Stimulated activated CD8-positive, alpha-beta memory T cell treated with anti-CD3 and anti-CD28 coated beads, Interleukin-7, amount 100 ng/mL, for 48 hours (primary cell): ENCODE measurements at regions not wholly inside any gene's neighbourhood (a gene's known extent, or its start where the extent isn't known, plus 50 kb on each side); places are given as distances from the start of the nearest gene placed in this dataset.
A peak's percentile ranks its signal among the peaks of the same experiment; 100 is the strongest.
"Not testable (repeated sequence)": the region's sequence is repeated elsewhere in the genome, so short reads cannot be mapped to it uniquely, and the experiment has no call there.

Experiments used
- DNase-seq, 2 donors: peaks; one replicate each; pipeline ENCODE4 v3.0.0-alpha.2; 2020; ENCODE audit warnings: low read depth in 1 of 2; ENCODE audit errors: extremely low read depth in 1 of 2

DNA sequence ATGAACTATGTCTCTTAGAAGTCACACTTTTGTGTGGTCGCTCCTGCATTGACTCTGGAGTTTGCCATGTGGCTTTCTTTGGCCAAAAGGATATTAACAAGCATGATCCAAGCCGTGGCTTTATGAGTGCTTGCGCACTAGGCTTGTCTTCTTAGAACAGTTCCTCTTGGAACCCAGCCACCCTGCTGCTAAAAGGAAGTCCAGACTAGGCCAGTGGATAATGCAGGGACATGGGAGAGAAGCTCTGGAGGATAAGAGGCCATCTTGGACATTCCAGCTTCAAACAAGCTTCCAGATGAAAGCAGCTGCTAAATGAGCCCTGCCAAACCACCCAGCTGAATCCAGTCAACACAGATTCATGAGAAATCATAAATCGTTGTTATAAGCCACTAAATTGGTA lies 346.4 kb downstream of the CDC5L start:
- DNase-seq, result no peak

DNA sequence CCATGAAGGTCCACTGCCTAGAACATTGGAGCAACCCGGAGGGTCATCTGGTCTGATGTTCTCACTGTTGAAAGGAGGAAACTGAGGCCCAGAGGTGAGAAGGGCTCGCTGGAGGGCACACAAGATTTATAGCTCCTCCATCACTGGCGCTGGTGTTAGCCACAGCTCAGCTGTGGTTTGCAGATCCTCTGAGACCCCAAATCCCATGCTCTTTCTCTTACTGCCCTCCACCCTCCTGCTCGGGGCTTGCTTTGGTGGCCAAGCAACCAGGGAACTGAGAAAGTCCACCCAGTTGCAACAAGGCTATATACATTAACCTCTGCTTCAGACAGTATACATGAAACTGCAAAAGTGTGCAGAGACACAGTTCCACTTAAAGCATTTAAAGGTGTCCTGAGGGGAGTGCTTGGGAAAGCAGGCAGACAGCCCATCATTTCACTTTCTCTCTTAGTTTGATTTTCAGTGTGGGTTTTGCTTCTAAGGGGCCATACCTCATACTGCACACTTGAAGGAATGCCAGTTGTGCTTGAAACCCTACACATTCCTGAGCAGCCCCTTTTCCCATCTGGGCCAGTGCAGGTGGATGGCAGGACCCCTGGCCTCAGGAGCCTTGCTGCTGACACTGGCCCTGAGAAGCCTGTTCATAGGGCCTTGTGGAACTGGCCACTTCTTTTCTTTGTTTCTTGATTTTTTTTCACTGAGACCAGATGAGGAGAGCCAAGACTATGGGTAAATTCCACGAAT lies 347.6 kb downstream of the CDC5L start:
- DNase-seq, result no peak

DNA sequence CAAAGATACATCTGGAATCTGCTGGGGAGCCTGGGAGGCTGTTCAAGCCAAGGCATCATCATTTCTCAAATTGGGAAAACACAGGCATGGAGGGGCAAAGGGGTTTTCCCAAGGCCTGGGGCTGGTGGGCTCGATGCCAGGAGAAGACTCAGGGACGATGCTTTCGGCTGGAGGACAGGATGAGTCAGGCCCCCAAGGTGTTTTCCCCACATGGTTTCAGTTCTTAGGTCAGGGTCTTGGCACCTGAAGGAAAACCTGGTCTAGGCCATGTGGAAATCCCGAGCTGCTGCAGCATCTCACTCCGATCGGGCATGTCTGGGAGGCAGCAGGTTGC lies 348.1 kb downstream of the CDC5L start:
- peak; percentile 10 to 14 for DNase-seq

DNA sequence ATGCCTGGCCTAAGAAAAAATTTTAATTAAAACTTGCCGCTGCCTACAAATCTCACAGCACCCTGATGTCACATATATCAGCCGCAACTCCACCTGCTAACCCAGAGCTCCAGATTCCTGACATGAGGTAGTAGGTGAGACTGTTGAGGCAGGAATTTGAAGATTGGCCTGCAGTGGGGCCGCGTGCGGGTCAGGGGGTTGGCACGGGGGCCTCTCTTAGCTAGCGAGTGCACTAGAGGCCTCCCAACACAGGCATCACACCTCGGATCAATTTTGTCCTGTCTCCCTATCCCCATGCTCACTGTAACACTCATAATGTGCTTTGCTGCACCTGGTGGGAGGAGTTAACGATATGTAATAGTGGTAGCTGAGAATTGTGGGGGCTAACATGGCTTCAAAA lies 349.8 kb downstream of the CDC5L start:
- no peak for DNase-seq

DNA sequence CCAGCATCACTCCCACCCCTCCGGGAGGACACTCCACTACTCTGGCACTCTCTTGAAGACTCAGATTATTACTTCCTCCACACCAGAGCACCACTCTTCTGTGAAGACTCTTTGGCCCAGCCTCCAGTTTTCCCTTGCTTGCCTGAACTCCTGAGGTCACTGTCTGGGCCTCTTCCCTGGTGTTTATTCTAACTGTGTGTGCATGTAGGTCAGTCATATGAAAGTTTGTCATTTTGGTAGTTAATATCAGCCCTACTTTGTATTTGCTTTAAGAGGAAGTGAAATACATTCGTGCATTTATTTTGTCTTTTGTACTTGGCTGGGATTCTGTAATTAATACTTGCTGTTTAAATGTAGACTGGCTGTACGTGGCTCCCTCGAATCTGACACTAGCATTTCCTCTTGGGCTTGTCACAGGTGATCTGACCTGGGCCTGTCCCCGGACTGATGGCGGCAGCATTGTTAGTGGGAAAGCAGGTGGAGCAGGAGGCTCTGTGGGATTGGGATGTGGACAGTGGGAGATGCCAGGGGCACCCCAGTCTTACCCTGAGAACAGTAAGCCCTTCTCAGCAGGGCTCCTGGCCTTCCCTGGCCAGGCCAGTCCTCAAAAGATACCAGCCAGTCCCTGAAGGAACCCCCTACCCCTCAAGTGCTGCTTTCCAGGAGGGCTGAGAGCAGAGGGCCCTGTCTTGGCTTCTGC lies 350.5 kb downstream of the CDC5L start:
- DNase-seq, result no peak

DNA sequence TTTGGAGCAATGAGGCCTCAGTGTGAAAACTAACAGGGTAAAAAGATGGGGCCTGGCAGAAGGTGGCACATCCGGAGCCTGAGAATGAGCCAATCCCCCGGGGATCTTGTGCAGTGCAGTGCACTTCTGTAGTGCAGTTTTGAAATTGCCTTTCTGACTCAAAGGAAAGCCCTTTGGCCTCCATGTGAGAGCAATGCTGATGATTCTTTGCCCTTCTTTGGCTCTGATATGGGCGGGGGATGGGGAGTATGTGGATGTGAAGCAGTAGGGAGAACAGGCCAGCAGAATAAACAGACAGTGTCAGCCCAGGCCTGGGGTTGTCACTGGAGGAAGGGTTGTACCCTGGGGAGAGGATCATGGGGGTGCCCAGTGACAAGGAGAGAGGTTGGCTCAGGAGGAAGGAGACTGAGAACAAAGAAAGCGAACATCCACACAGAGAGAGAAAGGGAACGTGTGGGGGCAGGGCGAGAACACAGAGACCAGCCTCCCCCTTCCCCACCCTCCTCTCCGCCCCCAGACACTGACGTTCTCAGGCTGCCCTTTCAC lies 351.2 kb downstream of the CDC5L start:
- no peak for DNase-seq

DNA sequence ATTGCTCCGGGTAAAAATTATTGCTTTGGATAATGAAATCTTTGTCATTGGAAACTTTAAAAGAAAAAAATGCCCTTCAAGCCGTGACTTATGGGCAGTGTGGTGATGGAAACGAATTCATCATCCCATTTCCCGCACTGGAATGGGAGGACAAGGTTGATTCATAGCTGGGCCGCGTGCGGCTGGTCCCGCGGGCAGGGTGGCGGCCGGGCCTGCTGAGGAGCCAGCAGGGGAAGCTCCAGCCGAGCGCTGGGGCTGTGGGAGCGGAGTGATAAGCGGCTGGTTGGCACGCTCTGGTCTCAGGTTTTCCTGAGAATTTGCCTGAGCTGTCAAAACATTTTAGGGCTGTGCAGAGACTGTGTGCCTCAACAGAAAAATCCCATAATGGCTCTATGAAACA lies 351.7 kb downstream of the CDC5L start:
- no peak for DNase-seq

DNA sequence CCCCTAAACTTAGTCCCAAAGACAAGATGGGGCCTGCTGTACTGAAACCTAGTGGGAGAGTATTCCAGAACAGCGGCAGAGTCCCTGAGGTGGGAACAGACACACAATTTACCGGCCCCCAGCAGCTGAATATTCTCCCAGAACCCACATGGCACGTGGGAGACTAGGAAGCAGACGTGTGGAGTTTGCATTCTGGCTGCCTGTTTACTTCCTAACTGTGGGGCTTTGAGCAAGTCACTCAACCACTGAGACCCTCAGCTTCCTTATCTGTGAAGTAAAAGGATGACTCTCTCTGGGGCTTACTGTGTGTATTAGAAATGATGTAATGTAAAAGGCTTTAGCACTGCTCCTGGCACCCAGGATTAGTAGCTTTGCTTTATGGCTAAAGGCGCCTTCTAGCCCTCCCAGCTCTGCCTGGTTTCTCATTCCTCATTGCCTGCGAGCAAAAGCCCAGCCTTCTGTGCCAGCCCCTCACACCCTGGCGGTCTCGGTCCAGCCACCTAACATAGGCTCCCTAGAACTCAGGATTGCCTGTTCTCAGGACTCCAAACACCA lies 353.1 kb downstream of the CDC5L start:
- no peak for DNase-seq

DNA sequence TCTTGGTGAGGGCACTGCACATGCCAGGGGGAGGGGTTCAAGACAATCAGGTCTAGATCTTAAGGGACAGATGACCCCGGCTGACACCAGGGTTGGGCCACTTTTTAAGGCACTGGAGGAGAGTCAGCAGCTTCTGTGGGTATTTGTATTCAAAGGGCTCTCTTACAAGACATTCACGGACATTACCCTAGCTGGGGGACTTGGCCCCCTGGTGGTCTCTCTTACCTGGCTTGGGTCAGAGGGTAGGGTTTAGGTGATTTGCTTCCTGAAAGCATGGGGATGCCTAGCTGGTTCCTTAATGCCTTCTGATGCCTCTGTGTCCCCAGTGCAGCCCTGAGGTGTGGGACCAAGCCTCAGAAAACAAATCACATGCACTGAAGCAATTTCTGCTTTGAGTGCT lies 354.7 kb downstream of the CDC5L start:
- no peak for DNase-seq

DNA sequence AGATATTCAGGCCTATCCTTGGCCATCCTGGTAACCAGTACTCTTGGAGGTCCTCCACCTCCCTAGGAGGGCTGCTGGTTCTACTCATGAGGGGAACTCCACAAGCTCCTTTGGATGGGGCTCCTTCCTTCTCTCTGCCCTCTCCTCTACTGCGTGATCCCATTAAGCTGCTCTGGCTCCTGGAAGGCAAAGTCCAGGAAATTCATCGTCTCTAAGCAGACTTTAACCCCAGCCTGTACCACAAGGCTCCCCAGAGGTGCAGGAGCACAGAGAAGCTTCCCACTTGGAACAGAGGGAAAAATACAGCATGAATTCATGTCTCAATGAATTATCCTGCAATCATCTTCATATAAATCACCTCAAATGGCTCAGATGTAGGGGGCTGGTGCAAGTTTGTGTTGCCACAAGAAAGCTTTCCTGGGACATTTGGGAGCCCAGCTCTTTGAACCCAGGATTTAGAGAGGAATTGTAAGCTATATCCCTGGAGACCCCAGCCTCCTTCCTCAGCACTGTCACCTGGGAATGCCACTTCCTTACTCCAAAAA lies 355.4 kb downstream of the CDC5L start:
- no peak for DNase-seq

DNA sequence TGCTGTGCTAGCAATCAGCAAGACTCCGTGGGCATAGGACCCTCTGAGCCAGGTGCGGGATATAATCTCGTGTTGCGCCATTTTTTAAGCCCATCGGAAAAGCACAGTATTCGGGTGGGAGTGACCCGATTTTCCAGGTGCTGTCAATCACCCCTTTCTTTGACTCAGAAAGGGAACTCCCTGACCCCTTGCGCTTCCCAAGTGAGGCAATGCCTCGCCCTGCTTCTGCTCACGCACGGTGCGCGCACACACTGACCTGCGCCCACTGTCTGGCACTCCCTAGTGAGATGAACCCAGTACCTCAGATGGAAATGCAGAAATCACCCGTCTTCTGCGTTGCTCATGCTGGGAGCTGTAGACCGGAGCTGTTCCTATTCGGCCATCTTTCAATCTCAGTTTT lies 372.6 kb downstream of the CDC5L start:
- not testable (repeated sequence) for DNase-seq

DNA sequence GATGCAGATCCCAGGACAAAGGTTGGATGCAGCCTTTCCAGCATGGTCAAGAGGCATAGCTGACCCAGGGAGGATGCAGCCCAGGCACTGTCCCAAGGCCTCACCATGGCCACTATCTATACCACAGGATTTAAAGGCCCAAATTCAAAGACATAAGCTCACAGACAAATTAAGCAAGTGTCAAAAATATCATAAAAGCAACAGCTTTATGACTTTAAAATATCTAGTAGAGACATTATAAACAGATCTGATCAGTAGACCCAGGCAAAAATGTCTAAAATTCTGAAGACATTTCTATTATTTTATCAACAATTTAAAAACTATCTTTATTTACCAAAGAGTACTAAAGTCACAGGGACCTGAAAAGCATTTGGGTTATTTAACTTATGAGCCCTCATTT lies 373.5 kb downstream of the CDC5L start:
- no peak for DNase-seq

DNA sequence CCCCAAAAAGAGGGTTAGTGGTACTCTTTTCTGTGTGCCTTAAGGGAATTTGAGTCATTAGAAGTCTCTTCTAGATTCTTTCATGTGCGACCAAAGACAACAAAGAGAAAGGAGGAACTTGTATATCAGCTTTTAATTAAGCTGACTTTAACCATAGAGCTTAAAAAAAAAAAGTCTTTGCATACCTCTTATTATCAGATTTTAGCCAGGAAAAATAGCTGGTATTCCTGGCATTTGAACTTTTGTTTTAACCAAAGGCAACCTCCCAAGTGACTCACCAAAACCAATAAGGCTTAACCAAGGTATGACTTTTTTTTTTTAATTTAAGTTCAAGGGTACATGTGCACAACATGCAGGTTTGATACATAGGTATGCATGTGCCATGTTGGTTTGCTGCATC lies 375.0 kb downstream of the CDC5L start:
- no peak for DNase-seq

DNA sequence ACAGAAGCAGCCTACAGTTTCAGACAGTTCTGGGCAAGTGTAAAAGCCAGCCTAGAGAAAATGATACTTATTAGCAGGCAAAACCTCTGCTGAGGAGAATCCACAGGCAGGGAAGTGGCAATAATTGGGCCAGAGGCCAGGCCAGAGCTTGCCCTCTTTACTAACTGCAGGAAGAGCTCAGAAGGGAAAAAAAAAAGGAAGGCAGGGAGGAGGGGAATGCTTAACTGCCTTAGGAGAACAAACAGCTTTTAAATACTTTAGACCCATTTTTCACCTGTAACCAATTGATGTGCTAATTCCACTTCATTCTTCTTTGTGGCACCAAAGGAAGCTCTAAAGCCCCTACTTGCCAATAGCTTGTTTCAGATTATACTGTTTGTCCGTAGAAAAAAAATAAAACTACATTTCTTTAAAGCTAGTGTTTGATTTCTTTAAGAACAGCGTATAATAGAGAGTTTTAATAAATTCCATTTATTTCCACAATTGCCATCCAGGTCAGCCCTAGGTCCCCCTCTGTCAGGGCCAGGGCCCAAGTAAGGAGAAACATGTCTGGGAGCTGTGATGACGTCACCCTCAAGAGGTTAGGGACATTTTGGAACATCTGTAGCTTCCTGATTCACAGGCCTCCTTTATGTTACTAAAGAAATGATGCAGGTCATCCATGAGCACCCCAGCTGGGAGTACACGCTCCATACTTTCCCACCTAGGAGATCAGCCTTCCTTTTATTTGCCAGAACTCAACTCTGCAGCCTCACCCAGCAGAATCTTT lies 384.3 kb downstream of the CDC5L start:
- DNase-seq, result no peak

DNA sequence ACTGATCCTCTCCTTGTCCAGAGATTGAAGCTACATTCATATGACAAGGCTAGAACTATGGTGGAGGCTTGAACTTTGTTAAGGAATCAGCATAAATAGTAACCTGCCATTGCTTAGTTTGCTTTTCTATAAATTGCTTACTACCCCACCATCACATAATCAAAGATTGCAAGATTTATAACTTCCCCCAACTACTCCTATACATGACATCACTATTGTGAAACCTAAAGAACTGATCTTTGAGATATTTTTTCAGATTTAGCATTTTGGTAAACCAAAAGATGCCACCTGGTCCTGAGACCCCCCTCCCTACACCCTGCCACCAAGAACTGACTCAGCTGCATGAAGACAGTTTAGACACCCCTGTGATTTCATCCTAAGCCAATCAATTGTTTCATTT lies 385.3 kb downstream of the CDC5L start:
- no peak for DNase-seq

DNA sequence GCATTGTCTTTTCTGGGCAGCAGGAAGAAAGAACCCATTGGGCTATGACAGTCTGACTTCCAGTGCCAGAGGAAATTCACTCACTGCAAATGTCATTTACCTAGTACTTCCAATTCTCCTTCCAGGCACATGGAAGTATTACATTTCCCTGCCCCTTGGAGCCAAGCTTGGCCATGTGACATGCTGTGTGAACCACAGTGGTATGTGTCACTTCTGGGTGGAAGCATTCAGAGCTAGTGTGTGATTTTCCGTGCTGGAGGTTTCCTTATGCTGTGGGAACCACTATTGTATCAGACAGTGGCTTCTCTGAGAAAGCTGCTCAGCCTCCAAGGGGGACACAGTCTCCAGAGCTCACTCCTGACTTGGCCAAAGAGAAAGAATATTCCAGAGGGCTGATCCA lies 387.6 kb downstream of the CDC5L start:
- no peak for DNase-seq

DNA sequence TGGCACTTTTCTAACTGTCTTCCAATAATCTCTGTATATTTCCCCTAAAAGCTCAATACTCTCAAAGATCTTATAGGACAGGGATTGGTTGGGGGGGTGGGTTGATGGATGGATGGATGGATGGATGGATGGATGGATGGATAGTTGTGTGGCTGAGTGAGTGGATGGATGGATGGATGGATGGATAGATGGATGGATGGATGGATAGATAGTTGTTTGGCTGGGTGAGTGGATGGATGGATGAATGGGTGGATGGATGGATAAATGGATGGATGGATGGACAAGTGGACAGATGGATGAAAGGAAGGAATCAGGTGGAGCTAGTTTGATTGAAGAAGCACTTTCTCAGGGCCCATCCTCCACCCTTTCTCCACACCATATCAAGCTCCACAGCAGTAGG lies 388.8 kb downstream of the CDC5L start:
- no peak for DNase-seq

DNA sequence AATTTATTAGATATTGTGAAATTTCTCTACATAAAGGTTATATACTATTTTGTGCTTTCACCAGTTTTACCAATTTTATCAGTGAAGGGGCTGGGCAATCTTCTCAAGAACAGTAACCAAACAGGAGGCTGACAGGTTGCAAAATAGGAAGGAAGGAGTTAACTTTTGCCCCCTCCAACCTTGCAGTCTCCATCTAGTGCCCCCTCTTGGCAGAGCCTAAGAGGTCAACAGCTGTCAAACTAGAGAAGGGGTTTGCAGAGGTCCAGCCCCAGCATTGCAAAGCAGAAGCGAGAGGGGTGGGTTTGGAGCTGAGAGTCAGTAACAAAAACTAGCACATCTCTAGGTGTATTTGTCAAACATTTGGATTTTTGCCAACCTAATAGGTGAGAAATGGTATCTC lies 391.0 kb downstream of the CDC5L start:
- DNase-seq, result no peak
